Uterus (tissue), 2 donors: ENCODE measurements at regions not wholly inside any gene's neighbourhood (a gene's known extent, or its start where the extent isn't known, plus 50 kb on each side); places are given as distances from the start of the nearest gene placed in this dataset.

Experiments used
- CTCF ChIP-seq, 4 experiments: fragments of 200-600 bp in 2 of 4; fragments of 450-650 bp in 2 of 4; sonication (generic) in 2 of 4; IDR thresholded peaks; one replicate each; pipeline ENCODE4 v1.5.1; 2016 to 2019; ENCODE audit warnings: antibody characterized with exemption in 4 of 4, mild to moderate bottlenecking in 2 of 4, moderate library complexity in 1 of 4
- POLR2A ChIP-seq, 2 donors: fragments of 450-650 bp; IDR thresholded peaks; one replicate each; pipeline ENCODE4 v1.6.1; 2016; ENCODE audit warnings: antibody characterized with exemption in 2 of 2, mild to moderate bottlenecking in 1 of 2, moderate library complexity in 1 of 2

- TF ChIP-seq POLR2A (IDR thresholded peaks at IDR 0.05), result no peak
- TF ChIP-seq CTCF (IDR thresholded peaks at IDR 0.05), result peak in 1 of 4 experiments; percentile 12
Measured at GRCh38 chr5:92885950-92886349, 695.1 kb downstream of the NR2F1-AS1 start.
